ENCODE measurements at regions not wholly inside any gene's neighbourhood (a gene's known extent, or its start where the extent isn't known, plus 50 kb on each side); places are given as distances from the start of the nearest gene placed in this dataset.

DNA sequence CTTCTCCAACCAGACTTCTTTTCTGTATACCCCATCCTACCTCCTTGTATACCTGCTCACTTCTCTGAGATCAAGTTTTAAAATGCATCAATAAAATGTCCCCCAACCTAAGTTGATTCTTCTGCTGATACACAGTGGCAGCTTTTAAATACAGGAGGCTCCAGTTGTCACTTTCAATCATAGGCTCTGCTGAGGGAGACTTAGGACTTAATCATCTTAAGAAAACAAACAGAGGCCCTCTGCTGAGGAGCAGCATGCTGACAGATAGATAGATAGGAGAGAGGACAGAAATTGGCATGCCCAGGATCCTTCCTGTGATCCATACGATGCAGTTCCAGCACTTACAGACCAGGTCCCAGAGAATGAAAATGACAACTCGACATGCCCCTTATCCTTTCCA, 311.0 kb upstream of the PROX1 start:
- DNase-seq (ENCODE audit: low read depth) = no peak
- no peak overlapping the region for H3K4me3 ChIP-seq (ENCODE audit: low read depth, low read length)
- TF ChIP-seq CTCF (IDR thresholded peaks at IDR 0.05; ENCODE audit: control insufficient read depth, extremely low read depth, insufficient read depth) = no peak

- no peak for TF ChIP-seq CTCF (IDR thresholded peaks at IDR 0.05; ENCODE audit: control insufficient read depth, extremely low read depth, insufficient read depth)
- H3K4me3 ChIP-seq (ENCODE audit: low read depth, low read length) = no peak overlapping the region
- no peak for DNase-seq (ENCODE audit: low read depth)
Observed at GRCh38 chr1:213678348-213678747, 309.4 kb upstream of the PROX1 start.

- H3K4me3 ChIP-seq (ENCODE audit: low read depth, low read length) = no peak overlapping the region
- TF ChIP-seq CTCF (IDR thresholded peaks at IDR 0.05; ENCODE audit: control insufficient read depth, extremely low read depth, insufficient read depth) = no peak
- DNase-seq (ENCODE audit: low read depth) = no peak
Observed at GRCh38 chr1:213678753-213679152, 309.0 kb upstream of the PROX1 start.

- H3K4me3 ChIP-seq (ENCODE audit: low read depth, low read length) = no peak overlapping the region
- TF ChIP-seq CTCF (IDR thresholded peaks at IDR 0.05; ENCODE audit: control insufficient read depth, extremely low read depth, insufficient read depth) = no peak
- no peak for DNase-seq (ENCODE audit: low read depth)
Observed at GRCh38 chr1:213679153-213679552, 308.6 kb upstream of the PROX1 start.

- no peak for DNase-seq (ENCODE audit: low read depth)
- H3K4me3 ChIP-seq (ENCODE audit: low read depth, low read length) = no peak overlapping the region
- no peak for TF ChIP-seq CTCF (IDR thresholded peaks at IDR 0.05; ENCODE audit: control insufficient read depth, extremely low read depth, insufficient read depth)
Observed at GRCh38 chr1:213680677-213681325, 307.0 kb upstream of the PROX1 start.

GRCh38 chr1:213681788-213682340, 305.9 kb upstream of the PROX1 start:
- no peak overlapping the region for H3K4me3 ChIP-seq (ENCODE audit: low read depth, low read length)
- TF ChIP-seq CTCF (IDR thresholded peaks at IDR 0.05; ENCODE audit: control insufficient read depth, extremely low read depth, insufficient read depth) = no peak
- no peak for DNase-seq (ENCODE audit: low read depth)

GRCh38 chr1:213683529-213683928, 304.2 kb upstream of the PROX1 start:
- DNase-seq (ENCODE audit: low read depth) = no peak
- TF ChIP-seq CTCF (IDR thresholded peaks at IDR 0.05; ENCODE audit: control insufficient read depth, extremely low read depth, insufficient read depth) = no peak
- no peak overlapping the region for H3K4me3 ChIP-seq (ENCODE audit: low read depth, low read length)
